ENCODE measurements at regions not wholly inside any gene's neighbourhood (a gene's known extent, or its start where the extent isn't known, plus 50 kb on each side); places are given as distances from the start of the nearest gene placed in this dataset.

GRCh38 chr1:244968471-244968871, 104.1 kb upstream of the HNRNPU start:
- WGBS: 76% methylated on average over 12 of the region's 12 CpGs
- TF ChIP-seq POLR2AphosphoS5 (IDR thresholded peaks at IDR 0.05): no peak
- no peak for TF ChIP-seq CTCF (IDR thresholded peaks at IDR 0.05)
- no peak for TF ChIP-seq POLR2A (IDR thresholded peaks at IDR 0.05)

DNA sequence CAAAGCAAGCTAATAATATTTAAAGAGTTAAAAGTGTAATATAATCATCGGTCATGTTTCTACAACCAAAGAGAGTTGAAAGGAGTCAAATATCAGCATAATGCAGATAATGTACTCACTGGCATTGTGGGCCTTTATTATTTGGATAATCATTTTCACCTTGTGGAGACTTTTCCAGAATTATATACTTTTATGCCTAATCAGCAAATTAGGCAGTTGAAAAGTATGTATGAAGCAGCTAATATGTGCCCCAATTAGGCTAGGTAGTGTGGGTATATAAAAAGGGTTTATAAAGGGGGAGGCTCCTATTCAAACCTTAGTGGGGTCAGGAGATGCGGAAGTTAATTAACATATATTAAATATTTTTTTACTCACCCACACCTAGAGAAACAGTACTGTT, 102.8 kb upstream of the HNRNPU start:
- intact Hi-C loops (cut with DNase I): no loop called here
- H3K4me1 ChIP-seq (replicated peaks): peaks cover 6% of the 10 kb centered on the region
- H3K9me3 ChIP-seq: no peaks in the 10 kb centered on the region
- H3K36me3 ChIP-seq: no peaks in the 10 kb centered on the region
- H3K27me3 ChIP-seq (replicated peaks; ENCODE audit: insufficient read depth): no peaks in the 10 kb centered on the region
- no peak for DNase-seq (ENCODE audit: low spot score)
- WGBS: 89% methylated on average over 2 of the region's 2 CpGs
- TF ChIP-seq POLR2A (IDR thresholded peaks at IDR 0.05) (no peak), POLR2AphosphoS5 (IDR thresholded peaks at IDR 0.05) (no peak), CTCF (IDR thresholded peaks at IDR 0.05) (no peak)
- no peak overlapping the region for H3K27ac ChIP-seq
- no peak overlapping the region for H3K4me3 ChIP-seq

More at GRCh38 chr1:244968471-244968871, 104.1 kb upstream of the HNRNPU start:
- no peaks in the 10 kb centered on the region for H3K36me3 ChIP-seq
- intact Hi-C loops (cut with DNase I): no loop called here
- peak overlapping the region; percentile 99 to 100 for H3K27ac ChIP-seq
- H3K4me1 ChIP-seq (replicated peaks): peaks cover 6% of the 10 kb centered on the region
- no peak for DNase-seq (ENCODE audit: low spot score)
- no peak overlapping the region for H3K4me3 ChIP-seq
- no peaks in the 10 kb centered on the region for H3K9me3 ChIP-seq
- no peaks in the 10 kb centered on the region for H3K27me3 ChIP-seq (replicated peaks; ENCODE audit: insufficient read depth)

- intact Hi-C loops (cut with DNase I): no loop called here
- no peak for TF ChIP-seq CTCF (IDR thresholded peaks at IDR 0.05)
- TF ChIP-seq POLR2AphosphoS5 (IDR thresholded peaks at IDR 0.05): no peak
- TF ChIP-seq POLR2A (IDR thresholded peaks at IDR 0.05): no peak
- peak overlapping the region in 1 of 2 donors; percentile 41 for H3K27ac ChIP-seq
Measured at GRCh38 chr1:244965185-244966030, 101.1 kb upstream of the HNRNPU start.

GRCh38 chr1:244964112-244964971, 100.0 kb upstream of the HNRNPU start:
- peak overlapping the region; percentile 41 to 63 for H3K27ac ChIP-seq
- H3K4me1 ChIP-seq (replicated peaks): peaks cover 6% of the 10 kb centered on the region
- H3K9me3 ChIP-seq: no peaks in the 10 kb centered on the region
- H3K27me3 ChIP-seq (replicated peaks; ENCODE audit: insufficient read depth): no peaks in the 10 kb centered on the region
- peak; percentile 17 for DNase-seq (ENCODE audit: low spot score)
- intact Hi-C loops (cut with DNase I): no loop called here
- no peak for TF ChIP-seq POLR2A (IDR thresholded peaks at IDR 0.05)
- TF ChIP-seq POLR2AphosphoS5 (IDR thresholded peaks at IDR 0.05): peak; percentile 13
- 4% methylated on average over 11 of the region's 11 CpGs for WGBS
- no peak overlapping the region for H3K4me3 ChIP-seq
- no peaks in the 10 kb centered on the region for H3K36me3 ChIP-seq

More at GRCh38 chr1:244965185-244966030, 101.1 kb upstream of the HNRNPU start:
- Histone ChIP-seq H3K36me3 (no peaks in the 10 kb centered on the region), H3K27me3 (replicated peaks; ENCODE audit: insufficient read depth) (no peaks in the 10 kb centered on the region), H3K4me3 (no peak overlapping the region), H3K9me3 (no peaks in the 10 kb centered on the region), H3K4me1 (replicated peaks) (peaks cover 6% of the 10 kb centered on the region)
- no peak for DNase-seq (ENCODE audit: low spot score)
- 66% methylated on average over 8 of the region's 8 CpGs for WGBS

- WGBS: 93% methylated on average over 7 of the region's 7 CpGs
- intact Hi-C loops (cut with DNase I): no loop called here
- Histone ChIP-seq H3K9me3 (no peaks in the 10 kb centered on the region), H3K36me3 (no peaks in the 10 kb centered on the region), H3K27me3 (replicated peaks; ENCODE audit: insufficient read depth) (no peaks in the 10 kb centered on the region), H3K27ac (peak overlapping the region in 1 of 2 donors; percentile 63), H3K4me1 (replicated peaks) (no peaks in the 10 kb centered on the region), H3K4me3 (no peak overlapping the region)
- TF ChIP-seq CTCF (IDR thresholded peaks at IDR 0.05): no peak
- DNase-seq (ENCODE audit: low spot score): no peak
Measured at GRCh38 chr1:244963231-244963826, 99.0 kb upstream of the HNRNPU start.

All from prostate gland (tissue), 2 donors.